PC-3 (cell line): ENCODE measurements at regions not wholly inside any gene's neighbourhood (a gene's known extent, or its start where the extent isn't known, plus 50 kb on each side); places are given as distances from the start of the nearest gene placed in this dataset.

Source experiments
- ATAC-seq: fragments of 200-7000 bp; cut with Tn5 transposase; 2 replicates; pipeline ENCODE4 v1.9.1; 2020; ENCODE audit warnings: mild to moderate bottlenecking, moderate library complexity
- BruUV-seq: library from RNA; stranded (reverse); fragments of 400-500 nt; replicated peaks from 2 replicates; lab custom pipeline; 2021; lab: Mats Ljungman, UMichigan
- CTCF ChIA-PET: fragments of 300-600 bp; sonication (Branson Sonifier 250); formaldehyde crosslinking; loops from one replicate; lab custom pipeline; 2022; ENCODE audit warnings: antibody characterized with exemption; lab: Charles Lee
- POLR2A ChIA-PET: fragments of 300-600 bp; sonication (Branson Sonifier 250); formaldehyde crosslinking; loops from one replicate; lab custom pipeline; 2022; ENCODE audit warnings: antibody characterized with exemption; ENCODE audit not compliant: unreplicated experiment; lab: Charles Lee
- DNase-seq: peaks from one replicate; pipeline ENCODE4 v3.0.0-alpha.2; 2015
- H2AFZ ChIP-seq: fragments of 300-600 bp; sonication (generic); 2 replicates; pipeline ENCODE4 v1.6.0; 2016; ENCODE audit warnings: antibody characterized with exemption, low read length
- H3F3A ChIP-seq: fragments of 300-600 bp; sonication (generic); one replicate; pipeline ENCODE4 v1.6.0; 2017; ENCODE audit warnings: antibody characterized with exemption, low read length, control low read depth, mild to moderate bottlenecking; ENCODE audit not compliant: unreplicated experiment
- H3K27ac ChIP-seq: fragments of 300-600 bp; sonication (generic); 2 replicates; pipeline ENCODE4 v1.5.1; 2016; ENCODE audit warnings: mild to moderate bottlenecking, low read length
- H3K27me3 ChIP-seq: fragments of 300-600 bp; sonication (generic); 2 replicates; pipeline ENCODE4 v1.6.1; 2016; ENCODE audit warnings: low read length, mixed read lengths
- H3K36me3 ChIP-seq: fragments of 300-600 bp; sonication (generic); 2 replicates; pipeline ENCODE4 v1.6.1; 2016; ENCODE audit warnings: low read depth, mixed run types, low read length, mixed read lengths
- H3K4me1 ChIP-seq: fragments of 300-600 bp; sonication (generic); 2 replicates; pipeline ENCODE4 v1.5.1; 2016; ENCODE audit warnings: low read length; ENCODE audit not compliant: insufficient read depth
- H3K4me2 ChIP-seq: fragments of 300-600 bp; sonication (generic); 2 replicates; pipeline ENCODE4 v1.6.0; 2016; ENCODE audit warnings: low read length
- H3K4me3 ChIP-seq: fragments of 300-600 bp; sonication (generic); 2 replicates; pipeline ENCODE4 v1.5.1; 2016; ENCODE audit warnings: mild to moderate bottlenecking, low read length, mixed read lengths
- H3K79me2 ChIP-seq: fragments of 300-600 bp; sonication (generic); 2 replicates; pipeline ENCODE4 v1.6.1; 2017; ENCODE audit warnings: low read length, mixed read lengths
- H3K9ac ChIP-seq: fragments of 300-600 bp; sonication (generic); 2 replicates; pipeline ENCODE4 v1.6.0; 2016; ENCODE audit warnings: mild to moderate bottlenecking, low read length
- H3K9me2 ChIP-seq: fragments of 300-600 bp; sonication (generic); replicated peaks from 2 replicates; pipeline ENCODE4 v1.6.1; 2016; ENCODE audit warnings: mixed run types, low read length, mixed read lengths
- H3K9me3 ChIP-seq: fragments of 300-600 bp; sonication (generic); 2 replicates; pipeline ENCODE4 v1.6.1; 2016; ENCODE audit warnings: low read length, mixed read lengths
- H4K20me1 ChIP-seq: fragments of 300-600 bp; sonication (generic); 2 replicates; pipeline ENCODE4 v1.6.1; 2016; ENCODE audit warnings: low read length, mixed read lengths
- EZH2 ChIP-seq: fragments of 300-600 bp; sonication (generic); IDR thresholded peaks from one replicate; pipeline ENCODE4 v1.6.1; 2017; ENCODE audit warnings: antibody characterized with exemption, mild to moderate bottlenecking, low read length; ENCODE audit not compliant: unreplicated experiment
- EZH2phosphoT487 ChIP-seq: fragments of 300-600 bp; sonication (generic); IDR thresholded peaks from 2 replicates; pipeline ENCODE4 v1.6.1; 2018; ENCODE audit warnings: mild to moderate bottlenecking, antibody characterized with exemption, low read length, borderline replicate concordance
- intact Hi-C: fragments of 100-400 bp; cut with micrococcal nuclease; formaldehyde crosslinking; loops from 2 replicates; pipeline ENCODE4 v1.9.0; 2023
- TF ChIP-seq, protein P1 (sequence below): fragments of 300-600 bp; sonication (generic); conservative IDR thresholded peaks from 2 replicates; pipeline ENCODE4 v1.5.1; 2017; ENCODE audit warnings: antibody characterized with exemption, low read depth, mild to moderate bottlenecking, low read length

DNA sequence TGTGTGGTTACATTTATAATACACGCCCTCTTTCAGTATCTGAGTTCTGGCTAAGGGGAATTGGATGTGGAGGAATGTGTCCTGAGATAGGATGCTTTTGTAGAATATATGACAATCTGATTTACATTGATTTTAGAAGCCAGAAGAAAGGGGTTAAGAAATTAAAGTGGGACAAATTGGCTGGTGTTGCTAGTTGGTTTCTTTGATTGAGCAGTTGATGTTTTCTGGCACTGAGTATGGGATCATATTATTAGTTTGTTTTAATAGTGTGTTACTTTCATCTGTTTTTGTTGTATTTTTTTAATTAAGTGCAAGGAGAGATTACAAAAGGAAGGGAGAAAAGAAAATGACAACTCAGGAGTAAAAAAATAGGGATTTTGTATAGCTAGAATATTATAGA lies 1634.7 kb upstream of the B3GALT2 start:
- no peak overlapping the region for H3K9ac ChIP-seq
- no peaks in the 10 kb centered on the region for H4K20me1 ChIP-seq
- no peaks in the 10 kb centered on the region for H3K27me3 ChIP-seq
- CTCF ChIA-PET, result no interaction called here
- no peaks in the 10 kb centered on the region for H3K4me1 ChIP-seq
- POLR2A ChIA-PET, result no interaction called here
- no TSS peak for BruUV-seq
- H3K79me2 ChIP-seq, result no peaks in the 10 kb centered on the region
- intact Hi-C loops, result no loop called here
- H3K27ac ChIP-seq, result no peak overlapping the region
- no peak for TF ChIP-seq EZH2
- TF ChIP-seq, protein P1, sequence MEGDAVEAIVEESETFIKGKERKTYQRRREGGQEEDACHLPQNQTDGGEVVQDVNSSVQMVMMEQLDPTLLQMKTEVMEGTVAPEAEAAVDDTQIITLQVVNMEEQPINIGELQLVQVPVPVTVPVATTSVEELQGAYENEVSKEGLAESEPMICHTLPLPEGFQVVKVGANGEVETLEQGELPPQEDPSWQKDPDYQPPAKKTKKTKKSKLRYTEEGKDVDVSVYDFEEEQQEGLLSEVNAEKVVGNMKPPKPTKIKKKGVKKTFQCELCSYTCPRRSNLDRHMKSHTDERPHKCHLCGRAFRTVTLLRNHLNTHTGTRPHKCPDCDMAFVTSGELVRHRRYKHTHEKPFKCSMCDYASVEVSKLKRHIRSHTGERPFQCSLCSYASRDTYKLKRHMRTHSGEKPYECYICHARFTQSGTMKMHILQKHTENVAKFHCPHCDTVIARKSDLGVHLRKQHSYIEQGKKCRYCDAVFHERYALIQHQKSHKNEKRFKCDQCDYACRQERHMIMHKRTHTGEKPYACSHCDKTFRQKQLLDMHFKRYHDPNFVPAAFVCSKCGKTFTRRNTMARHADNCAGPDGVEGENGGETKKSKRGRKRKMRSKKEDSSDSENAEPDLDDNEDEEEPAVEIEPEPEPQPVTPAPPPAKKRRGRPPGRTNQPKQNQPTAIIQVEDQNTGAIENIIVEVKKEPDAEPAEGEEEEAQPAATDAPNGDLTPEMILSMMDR, result no peak
- TF ChIP-seq EZH2phosphoT487, result no peak
- no peaks in the 10 kb centered on the region for H3K9me2 ChIP-seq
- H2AFZ ChIP-seq, result no peak overlapping the region
- H3K36me3 ChIP-seq, result no peaks in the 10 kb centered on the region
- no peak for DNase-seq
- no peak for ATAC-seq
- H3K9me3 ChIP-seq, result no peaks in the 10 kb centered on the region
- H3F3A ChIP-seq, result no peaks in the 10 kb centered on the region
- no peak overlapping the region for H3K4me2 ChIP-seq
- H3K4me3 ChIP-seq, result no peak overlapping the region

DNA sequence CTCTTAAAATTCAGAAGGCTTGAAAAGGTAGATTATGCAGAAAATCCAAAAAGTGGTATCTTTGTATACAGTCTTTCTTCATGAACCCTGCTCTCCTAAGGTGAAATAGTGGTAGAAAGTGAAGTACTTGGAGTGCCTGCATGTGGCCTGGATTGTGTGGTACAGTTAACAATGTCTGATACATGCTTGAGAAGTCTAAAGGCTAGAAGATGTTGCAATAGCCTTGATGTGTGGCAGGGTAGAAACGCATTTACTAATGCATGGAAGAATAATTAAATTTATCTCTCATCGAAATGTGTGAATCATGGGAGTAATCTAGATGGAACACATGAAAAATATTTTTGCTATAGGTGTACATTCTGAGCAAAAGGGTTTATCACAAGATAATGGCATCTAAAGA lies 1632.3 kb upstream of the B3GALT2 start:
- CTCF ChIA-PET, result no interaction called here
- no peaks in the 10 kb centered on the region for H3K9me3 ChIP-seq
- H3F3A ChIP-seq, result no peaks in the 10 kb centered on the region
- H3K79me2 ChIP-seq, result no peaks in the 10 kb centered on the region
- intact Hi-C loops, result no loop called here
- H3K9ac ChIP-seq, result no peak overlapping the region
- BruUV-seq, result no TSS peak
- no peaks in the 10 kb centered on the region for H3K27me3 ChIP-seq
- no peak overlapping the region for H3K4me2 ChIP-seq
- no peak for ATAC-seq
- H2AFZ ChIP-seq, result no peak overlapping the region
- H4K20me1 ChIP-seq, result no peaks in the 10 kb centered on the region
- H3K4me3 ChIP-seq, result no peak overlapping the region
- no peaks in the 10 kb centered on the region for H3K9me2 ChIP-seq
- no peaks in the 10 kb centered on the region for H3K36me3 ChIP-seq
- TF ChIP-seq EZH2 (no peak), EZH2phosphoT487 (no peak)
- TF ChIP-seq, protein P1, result no peak
- no peaks in the 10 kb centered on the region for H3K4me1 ChIP-seq
- H3K27ac ChIP-seq, result no peak overlapping the region
- no peak for DNase-seq
- POLR2A ChIA-PET, result no interaction called here

- TF ChIP-seq, protein P1, result no peak
- TF ChIP-seq EZH2, result no peak
- no peak for TF ChIP-seq EZH2phosphoT487
- Histone ChIP-seq H3K27ac (no peak overlapping the region), H3K27me3 (no peaks in the 10 kb centered on the region), H3F3A (no peaks in the 10 kb centered on the region), H2AFZ (no peak overlapping the region), H3K9ac (no peak overlapping the region), H3K4me1 (no peaks in the 10 kb centered on the region), H3K9me2 (no peaks in the 10 kb centered on the region), H3K79me2 (no peaks in the 10 kb centered on the region), H3K4me2 (no peak overlapping the region), H4K20me1 (no peaks in the 10 kb centered on the region), H3K9me3 (no peaks in the 10 kb centered on the region), H3K36me3 (no peaks in the 10 kb centered on the region), H3K4me3 (no peak overlapping the region)
- ATAC-seq (no peak), DNase-seq (no peak)
- ChIA-PET CTCF (no interaction called here), POLR2A (no interaction called here)
- BruUV-seq, result no TSS peak
- intact Hi-C loops, result no loop called here
These were observed 1630.4 kb upstream of the B3GALT2 start for GRCh38 chr1:194816859-194817258.
